ENCODE measurements at regions not wholly inside any gene's neighbourhood (a gene's known extent, or its start where the extent isn't known, plus 50 kb on each side); places are given as distances from the start of the nearest gene placed in this dataset.

DNA sequence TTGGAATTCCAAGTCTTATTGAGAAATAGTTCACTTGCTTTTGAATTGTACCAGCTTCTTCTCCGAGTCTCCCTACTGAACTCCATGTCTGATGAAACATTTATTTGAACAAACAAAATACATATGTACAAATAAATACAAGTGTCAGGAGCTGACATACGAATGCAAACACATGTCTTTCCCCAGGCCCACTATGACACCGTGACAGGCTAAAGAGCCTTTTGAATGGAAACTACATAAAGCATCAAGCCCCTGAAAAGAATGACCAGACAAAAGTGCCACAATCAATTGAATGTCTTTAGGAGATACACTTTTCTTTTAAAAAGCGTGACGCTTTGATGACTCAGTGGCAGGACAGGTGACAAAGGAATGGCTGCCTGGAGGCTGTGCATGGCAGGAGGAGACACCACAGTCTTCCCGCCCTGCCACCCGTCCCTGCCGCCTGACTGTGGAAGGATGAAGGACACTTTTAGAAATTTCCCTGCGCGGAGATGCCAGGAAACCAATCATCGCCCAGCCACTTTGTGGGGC is 112.4 kb upstream of the BNC2 start:
- no peak for TF ChIP-seq CTCF (IDR thresholded peaks at IDR 0.05)
- no peak for TF ChIP-seq ZFX (IDR thresholded peaks at IDR 0.05; ENCODE audit: borderline replicate concordance)
- no peak overlapping the region for H3K27ac ChIP-seq

GRCh38 chr9:16976427-16976826 is 106.0 kb upstream of the BNC2 start:
- no peak for TF ChIP-seq CTCF (IDR thresholded peaks at IDR 0.05)
- TF ChIP-seq ZFX (IDR thresholded peaks at IDR 0.05; ENCODE audit: borderline replicate concordance) = no peak
- H3K27ac ChIP-seq = no peak overlapping the region

- TF ChIP-seq CTCF (IDR thresholded peaks at IDR 0.05) (no peak), ZFX (IDR thresholded peaks at IDR 0.05; ENCODE audit: borderline replicate concordance) (no peak)
Observed at GRCh38 chr9:16974436-16974835, 104.0 kb upstream of the BNC2 start.

DNA sequence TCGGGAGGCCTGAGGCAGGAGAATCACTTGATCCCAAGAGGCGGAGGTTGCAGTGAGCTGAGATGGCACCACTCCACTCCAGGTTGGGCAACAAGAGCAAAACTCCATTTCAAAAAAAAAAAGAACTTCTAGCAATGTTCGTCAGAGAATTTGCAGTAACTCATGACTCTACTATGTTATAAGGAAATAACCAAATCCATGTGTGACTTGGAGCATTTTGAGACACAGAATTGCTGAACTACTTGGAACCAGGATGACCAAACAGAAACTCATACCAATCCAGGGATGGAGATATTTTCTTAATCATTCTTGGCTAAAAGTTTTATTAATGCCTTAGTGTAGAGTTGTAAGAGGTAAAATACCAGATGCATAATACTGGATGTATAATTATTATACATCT is 99.9 kb upstream of the BNC2 start:
- H3K27ac ChIP-seq = no peak overlapping the region
- TF ChIP-seq CTCF (IDR thresholded peaks at IDR 0.05) (no peak), ZFX (IDR thresholded peaks at IDR 0.05; ENCODE audit: borderline replicate concordance) (no peak)

More at GRCh38 chr9:16974436-16974835, 104.0 kb upstream of the BNC2 start:
- H3K27ac ChIP-seq = no peak overlapping the region

DNA sequence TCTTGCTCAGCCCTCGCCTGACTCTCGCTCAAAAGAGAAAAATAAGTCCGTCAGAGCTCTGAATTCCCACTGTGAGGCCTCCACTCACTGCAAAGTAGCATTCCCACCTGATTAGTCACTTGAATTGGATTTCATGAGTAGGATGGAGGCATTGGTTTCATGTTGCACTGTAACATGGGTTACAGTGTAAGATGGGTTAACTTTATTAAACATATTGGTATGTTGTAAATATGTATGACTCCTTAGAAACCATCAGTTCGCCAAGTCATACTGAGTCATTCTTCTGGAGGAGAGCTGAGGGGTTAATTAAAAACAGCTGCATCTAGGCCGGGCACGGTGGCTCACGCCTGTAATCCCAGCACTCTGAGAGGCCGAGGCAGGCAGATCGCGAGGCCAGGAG is 93.8 kb upstream of the BNC2 start:
- no peak overlapping the region for H3K27ac ChIP-seq

DNA sequence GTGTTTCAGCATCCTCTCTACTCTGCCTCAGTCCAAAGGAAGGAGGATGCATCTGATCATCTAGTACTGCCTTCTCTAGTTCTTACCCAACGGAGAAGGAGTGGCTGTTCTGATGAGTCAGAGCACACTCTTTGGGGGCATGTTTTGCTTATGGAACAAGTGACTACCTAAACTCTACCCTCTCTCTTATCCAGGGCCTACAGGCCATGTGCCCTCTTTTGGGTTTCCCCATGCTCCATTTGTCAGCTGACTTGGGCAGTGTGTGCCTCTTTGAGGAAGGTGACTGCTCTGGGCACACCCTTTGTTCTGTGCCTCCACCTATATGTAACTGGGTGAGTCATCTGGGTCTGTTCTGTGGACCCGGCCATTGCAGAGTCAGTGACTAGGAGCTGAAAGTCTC is 89.6 kb upstream of the BNC2 start:
- TF ChIP-seq ZFX (IDR thresholded peaks at IDR 0.05; ENCODE audit: borderline replicate concordance) (no peak), CTCF (IDR thresholded peaks at IDR 0.05) (no peak)
- no peak overlapping the region for H3K27ac ChIP-seq

More for the DNA sequence above, 93.8 kb upstream of the BNC2 start:
- TF ChIP-seq CTCF (IDR thresholded peaks at IDR 0.05) = no peak
- TF ChIP-seq ZFX (IDR thresholded peaks at IDR 0.05; ENCODE audit: borderline replicate concordance) = no peak

DNA sequence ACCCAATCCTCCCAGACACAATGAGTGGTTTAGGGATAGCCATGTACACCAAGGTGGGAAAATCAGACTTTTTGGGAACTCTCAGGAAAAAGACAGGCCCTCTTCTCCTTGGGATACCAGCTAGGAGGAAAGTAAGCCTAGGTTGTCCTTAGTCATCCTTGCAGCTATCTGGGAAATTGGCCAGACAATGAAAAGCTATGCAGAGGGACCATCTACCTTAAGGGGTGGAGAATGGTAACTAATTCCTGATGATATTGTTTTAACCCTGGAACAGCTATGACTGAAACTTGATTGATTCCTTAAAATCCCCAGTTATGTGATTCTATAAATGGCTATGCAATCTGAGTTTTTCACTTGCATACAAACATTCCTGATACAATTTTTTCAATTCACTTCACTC is 88.9 kb upstream of the BNC2 start:
- TF ChIP-seq ZFX (IDR thresholded peaks at IDR 0.05; ENCODE audit: borderline replicate concordance) (no peak), CTCF (IDR thresholded peaks at IDR 0.05) (no peak)
- H3K27ac ChIP-seq = no peak overlapping the region

Data from 22Rv1 (cell line).